Testis (tissue), 2 donors: ENCODE measurements at regions not wholly inside any gene's neighbourhood (a gene's known extent, or its start where the extent isn't known, plus 50 kb on each side); places are given as distances from the start of the nearest gene placed in this dataset.

Source experiments
- DNase-seq: peaks from one replicate; pipeline ENCODE4 v3.0.0-alpha.2; 2019
- H3K27ac ChIP-seq, 2 donors: fragments of 200-600 bp; sonication (generic); one replicate each; pipeline ENCODE4 v1.5.1; 2019
- H3K27me3 ChIP-seq: fragments of 200-600 bp; sonication (generic); one replicate; pipeline ENCODE4 v1.5.1; 2019
- H3K36me3 ChIP-seq: fragments of 200-600 bp; sonication (generic); one replicate; pipeline ENCODE4 v1.5.1; 2017; ENCODE audit warnings: low read depth; ENCODE audit errors: missing control alignments
- H3K4me1 ChIP-seq: fragments of 200-600 bp; sonication (generic); one replicate; pipeline ENCODE4 v1.5.1; 2019
- H3K4me3 ChIP-seq, 2 donors: fragments of 200-600 bp; sonication (generic); one replicate each; pipeline ENCODE4 v1.5.1; 2017 to 2019
- H3K9me3 ChIP-seq: fragments of 200-600 bp; sonication (generic); one replicate; pipeline ENCODE4 v1.5.1; 2017
- CTCF ChIP-seq, 3 experiments: fragments of 450-650 bp in 2 of 3; fragments of 200-600 bp in 1 of 3; sonication (generic) in 1 of 3; IDR thresholded peaks; one replicate each; pipeline ENCODE4 v1.5.1; 2016 to 2019; ENCODE audit warnings: antibody characterized with exemption in 3 of 3, mild to moderate bottlenecking in 2 of 3, moderate library complexity in 1 of 3
- POLR2A ChIP-seq: fragments of 450-650 bp; IDR thresholded peaks from one replicate; pipeline ENCODE4 v1.6.1; 2017; ENCODE audit warnings: antibody characterized with exemption, mild to moderate bottlenecking, moderate library complexity
- WGBS, 2 donors: methylation state at CpG; one replicate each; pipeline ENCODE4 v1.1.5; 2018; 5-methylcytosine and 5-hydroxymethylcytosine counted together
- intact Hi-C: fragments of 100-400 bp; cut with DNase I; formaldehyde crosslinking; loops from one replicate; pipeline ENCODE4 v1.15.1; 2023; ENCODE audit warnings: low total_unique reads

GRCh38 chr6:119543332-119543731 is 193.8 kb upstream of the MAN1A1 start:
- H3K27me3 ChIP-seq: no peaks in the 10 kb centered on the region
- no peaks in the 10 kb centered on the region for H3K9me3 ChIP-seq
- no peak overlapping the region for H3K27ac ChIP-seq
- WGBS, 2 donors: 91 to 100% methylated on average over 2 of the region's 2 CpGs
- H3K4me1 ChIP-seq: no peaks in the 10 kb centered on the region
- H3K4me3 ChIP-seq: no peak overlapping the region
- H3K36me3 ChIP-seq: no peaks in the 10 kb centered on the region
- no peak for TF ChIP-seq CTCF (IDR thresholded peaks at IDR 0.05)
- no peak for TF ChIP-seq POLR2A
- intact Hi-C loops: no loop called here
- DNase-seq: no peak

GRCh38 chr6:119542037-119542436 is 192.5 kb upstream of the MAN1A1 start:
- no peak for DNase-seq
- intact Hi-C loops: no loop called here

GRCh38 chr6:119541132-119541905 is 191.8 kb upstream of the MAN1A1 start:
- TF ChIP-seq POLR2A: no peak
- no peak for TF ChIP-seq CTCF (IDR thresholded peaks at IDR 0.05)
- WGBS, 2 donors: 42 to 74% methylated on average over 3 of the region's 3 CpGs
- DNase-seq: no peak
- Histone ChIP-seq H3K4me1 (no peaks in the 10 kb centered on the region), H3K4me3 (no peak overlapping the region), H3K36me3 (no peaks in the 10 kb centered on the region), H3K27me3 (no peaks in the 10 kb centered on the region), H3K9me3 (no peaks in the 10 kb centered on the region), H3K27ac (no peak overlapping the region)
- intact Hi-C loops: no loop called here

More at GRCh38 chr6:119542037-119542436, 192.5 kb upstream of the MAN1A1 start:
- no peak for TF ChIP-seq CTCF (IDR thresholded peaks at IDR 0.05)
- no peak for TF ChIP-seq POLR2A
- Histone ChIP-seq H3K27ac (no peak overlapping the region), H3K27me3 (no peaks in the 10 kb centered on the region), H3K4me1 (no peaks in the 10 kb centered on the region), H3K36me3 (no peaks in the 10 kb centered on the region), H3K4me3 (no peak overlapping the region), H3K9me3 (no peaks in the 10 kb centered on the region)
- WGBS, 2 donors: 90 to 94% methylated on average over 1 of the region's 1 CpG

GRCh38 chr6:119540417-119540816 is 190.9 kb upstream of the MAN1A1 start:
- intact Hi-C loops: no loop called here
- no peak overlapping the region for H3K4me3 ChIP-seq
- TF ChIP-seq POLR2A (no peak), CTCF (IDR thresholded peaks at IDR 0.05) (no peak)
- no peaks in the 10 kb centered on the region for H3K27me3 ChIP-seq
- 86 to 92% methylated on average over 5 to 6 of the region's 6 CpGs for WGBS, 2 donors
- DNase-seq: no peak
- H3K9me3 ChIP-seq: no peaks in the 10 kb centered on the region
- H3K27ac ChIP-seq: no peak overlapping the region
- H3K4me1 ChIP-seq: no peaks in the 10 kb centered on the region
- H3K36me3 ChIP-seq: no peaks in the 10 kb centered on the region
